HEK293 (cell line): ENCODE measurements at regions not wholly inside any gene's neighbourhood (a gene's known extent, or its start where the extent isn't known, plus 50 kb on each side); places are given as distances from the start of the nearest gene placed in this dataset.

ENCODE experiments used
- CTCF ChIA-PET: fragments of 350-600 bp; formaldehyde crosslinking; extraction: SDS; loops from one replicate; lab custom pipeline; 2021; ENCODE audit warnings: antibody characterized with exemption; lab: Yijun Ruan, JAX
- POLR2A ChIA-PET: fragments of 300-600 bp; formaldehyde crosslinking; extraction: SDS; loops from one replicate; lab custom pipeline; 2020; ENCODE audit warnings: antibody characterized with exemption, inconsistent platforms; lab: Yijun Ruan, JAX
- H3K27ac ChIP-seq: fragments of 200-500 bp; sonication (Bioruptor generic); 2 replicates; pipeline ENCODE4 v1.5.1; 2014; ENCODE audit warnings: low read depth, low read length, control low read depth, inconsistent platforms; ENCODE audit errors: extremely low read depth
- H3K36me3 ChIP-seq, 2 experiments: fragments of 200-500 bp in 1 of 2; sonication (Bioruptor generic) in 1 of 2; 1 replicate in 1 of 2; 2 replicates in 1 of 2; pipeline ENCODE4 v1.5.1; 2014 to 2017; ENCODE audit warnings: inconsistent platforms in 2 of 2, low read length in 2 of 2; ENCODE audit not compliant: control insufficient read depth in 2 of 2, insufficient read depth in 1 of 2
- H3K4me1 ChIP-seq: fragments of 200-500 bp; sonication (Bioruptor generic); 2 replicates; pipeline ENCODE4 v1.5.1; 2014; ENCODE audit warnings: mild to moderate bottlenecking, low read length, inconsistent platforms; ENCODE audit not compliant: control insufficient read depth, insufficient read depth
- H3K4me3 ChIP-seq: 2 replicates; pipeline ENCODE4 v1.5.1; 2011; ENCODE audit warnings: low read depth, mild to moderate bottlenecking, control low read depth, low read length, moderate library complexity
- H3K9me3 ChIP-seq: fragments of 200-500 bp; sonication (Bioruptor generic); 2 replicates; pipeline ENCODE4 v1.5.1; 2014; ENCODE audit warnings: low read depth, low read length, inconsistent platforms; ENCODE audit not compliant: control insufficient read depth, insufficient read depth
- BCL11A ChIP-seq: fragments of 450-650 bp; formaldehyde crosslinking; IDR thresholded peaks from 2 replicates; pipeline ENCODE4 v1.5.1; 2016; ENCODE audit warnings: low read depth, missing biosample characterization, missing genetic modification characterization
- GLIS1 ChIP-seq: fragments of 450-650 bp; formaldehyde crosslinking; IDR thresholded peaks from 2 replicates; pipeline ENCODE4 v1.5.1; 2016; ENCODE audit warnings: missing biosample characterization, missing genetic modification characterization
- HIC1 ChIP-seq: fragments of 450-650 bp; formaldehyde crosslinking; IDR thresholded peaks from 2 replicates; pipeline ENCODE4 v1.5.1; 2016; ENCODE audit warnings: missing biosample characterization, missing genetic modification characterization
- MYNN ChIP-seq: fragments of 450-650 bp; formaldehyde crosslinking; IDR thresholded peaks from 2 replicates; pipeline ENCODE4 v1.5.1; 2016; ENCODE audit warnings: missing biosample characterization, missing genetic modification characterization, borderline replicate concordance
- RBAK ChIP-seq: fragments of 450-650 bp; formaldehyde crosslinking; IDR thresholded peaks from 2 replicates; pipeline ENCODE4 v1.5.1; 2016; ENCODE audit warnings: missing biosample characterization, missing genetic modification characterization
- REPIN1 ChIP-seq: fragments of 450-650 bp; formaldehyde crosslinking; IDR thresholded peaks from 2 replicates; pipeline ENCODE4 v1.5.1; 2017; ENCODE audit warnings: missing biosample characterization, missing genetic modification characterization, low read depth
- SETDB1 ChIP-seq: IDR thresholded peaks from one replicate; pipeline ENCODE4 v1.6.1; 2017; ENCODE audit warnings: mild to moderate bottlenecking, low read length, moderate library complexity, mixed read lengths; ENCODE audit not compliant: insufficient read length
- TRIM28 ChIP-seq: IDR thresholded peaks from 2 replicates; pipeline ENCODE4 v1.6.1; 2011; ENCODE audit warnings: low read length, control low read depth, borderline replicate concordance
- WT1 ChIP-seq: fragments of 450-650 bp; formaldehyde crosslinking; IDR thresholded peaks from 2 replicates; pipeline ENCODE4 v1.5.1; 2016; ENCODE audit warnings: missing biosample characterization, missing genetic modification characterization
- ZEB2 ChIP-seq: fragments of 450-650 bp; formaldehyde crosslinking; IDR thresholded peaks from 2 replicates; pipeline ENCODE4 v1.5.1; 2016; ENCODE audit warnings: missing biosample characterization, missing genetic modification characterization
- ZNF16 ChIP-seq: fragments of 450-650 bp; formaldehyde crosslinking; IDR thresholded peaks from 2 replicates; pipeline ENCODE4 v1.5.1; 2016; ENCODE audit warnings: low read depth, missing biosample characterization, missing genetic modification characterization
- ZNF174 ChIP-seq: fragments of 450-650 bp; formaldehyde crosslinking; IDR thresholded peaks from 2 replicates; pipeline ENCODE4 v1.5.0; 2017; ENCODE audit warnings: missing biosample characterization, mild to moderate bottlenecking, missing genetic modification characterization
- ZNF184 ChIP-seq: fragments of 450-650 bp; IDR thresholded peaks from 2 replicates; pipeline ENCODE4 v1.5.1; 2018; ENCODE audit warnings: missing biosample characterization, mild to moderate bottlenecking, missing genetic modification characterization
- ZNF514 ChIP-seq: fragments of 450-650 bp; formaldehyde crosslinking; IDR thresholded peaks from 2 replicates; pipeline ENCODE4 v1.5.1; 2016; ENCODE audit warnings: missing biosample characterization, missing genetic modification characterization
- ZNF626 ChIP-seq: fragments of 450-650 bp; sonication (Bioruptor Pico); formaldehyde crosslinking; IDR thresholded peaks from 2 replicates; pipeline ENCODE4 v1.5.1; 2018; ENCODE audit warnings: missing biosample characterization, missing genetic modification characterization, inconsistent platforms
- ZNF645 ChIP-seq: fragments of 450-650 bp; formaldehyde crosslinking; IDR thresholded peaks from 2 replicates; pipeline ENCODE4; 2016; ENCODE audit warnings: missing biosample characterization, missing genetic modification characterization
- ZNF660 ChIP-seq: fragments of 450-650 bp; IDR thresholded peaks from 2 replicates; pipeline ENCODE4 v1.5.1; 2018; ENCODE audit warnings: missing biosample characterization, mild to moderate bottlenecking, missing genetic modification characterization
- ZNF791 ChIP-seq: fragments of 450-650 bp; formaldehyde crosslinking; IDR thresholded peaks from 2 replicates; pipeline ENCODE4 v1.5.1; 2016; ENCODE audit warnings: missing biosample characterization, missing genetic modification characterization
- ZNF843 ChIP-seq: fragments of 450-650 bp; formaldehyde crosslinking; IDR thresholded peaks from 2 replicates; pipeline ENCODE4 v1.5.1; 2016; ENCODE audit warnings: missing biosample characterization, missing genetic modification characterization
- TF ChIP-seq, protein P1 (sequence below): fragments of 450-650 bp; formaldehyde crosslinking; IDR thresholded peaks from 2 replicates; pipeline ENCODE4 v1.5.1; 2016; ENCODE audit warnings: missing biosample characterization, missing genetic modification characterization

DNA sequence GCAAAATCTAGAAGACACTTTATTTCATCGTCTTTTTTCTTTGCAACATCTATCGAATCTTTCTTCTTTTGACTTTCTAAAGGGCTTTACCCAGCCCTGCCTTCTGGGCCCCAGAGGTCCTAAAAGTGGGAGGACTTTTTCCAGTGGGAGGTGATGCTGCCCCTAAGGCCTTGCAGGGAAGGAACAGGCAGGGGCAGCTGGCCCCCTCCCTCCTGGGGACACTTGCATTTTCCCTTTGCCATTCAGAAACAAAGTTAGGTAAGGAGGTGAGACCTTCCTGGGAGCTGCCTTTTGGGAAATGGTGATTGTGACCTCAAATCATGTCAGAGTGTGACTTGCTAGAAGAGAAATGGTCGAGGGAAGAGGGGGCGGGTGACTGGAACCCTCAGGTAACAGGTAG, 132.7 kb downstream of the GLI2 start:
- no peaks in the 10 kb centered on the region for H3K4me1 ChIP-seq
- no peak overlapping the region for H3K27ac ChIP-seq
- H3K9me3 ChIP-seq = no peaks in the 10 kb centered on the region
- CTCF ChIA-PET = no interaction called here
- H3K36me3 ChIP-seq = no peaks in the 10 kb centered on the region
- no peak overlapping the region for H3K4me3 ChIP-seq
- TF ChIP-seq ZNF16 (tag by site-specific recombination) (no peak), ZNF645 (no peak)
- POLR2A ChIA-PET = no interaction called here

DNA sequence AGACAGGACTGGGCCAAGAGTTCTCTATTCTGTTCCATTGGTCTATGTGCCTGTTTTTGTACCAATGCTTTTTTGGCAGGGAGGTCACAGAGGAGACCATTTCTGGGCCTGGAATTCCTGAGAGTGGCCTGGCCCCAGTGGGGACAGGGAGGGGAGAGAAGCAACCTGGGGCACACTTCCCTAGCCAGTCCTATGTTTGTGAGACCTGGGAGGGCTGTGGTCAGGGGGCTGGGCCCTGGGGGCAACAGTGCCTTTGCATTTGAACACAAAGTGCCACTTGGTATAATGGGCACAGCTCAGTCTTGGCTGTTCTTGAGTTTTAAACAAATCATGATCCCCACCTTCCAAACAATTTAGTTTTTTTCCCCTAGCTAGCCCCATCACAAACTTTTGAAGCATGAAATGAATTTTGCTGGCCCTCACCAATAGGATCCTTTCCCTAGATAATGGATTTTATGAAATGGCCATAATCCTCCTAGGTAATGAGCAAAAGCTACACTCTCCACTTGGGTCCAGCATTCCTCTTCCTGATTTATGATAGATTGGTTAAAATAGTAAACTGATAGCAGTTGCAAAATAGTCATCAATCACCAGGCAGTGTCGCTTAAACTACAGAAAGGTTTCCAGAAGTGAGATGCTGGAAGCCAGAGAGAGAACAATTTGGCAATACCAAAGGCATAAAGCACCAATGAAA, 133.5 kb downstream of the GLI2 start:
- Histone ChIP-seq H3K4me3 (no peak overlapping the region), H3K36me3 (no peaks in the 10 kb centered on the region), H3K27ac (no peak overlapping the region), H3K9me3 (no peaks in the 10 kb centered on the region), H3K4me1 (no peaks in the 10 kb centered on the region)
- POLR2A ChIA-PET = no interaction called here
- CTCF ChIA-PET = interaction anchor here (0.6 kb wide), 1 partner anchor 117 kb away, joined by 4 read pairs; no protein-coding TSS in a partner anchor
- TF ChIP-seq ZNF626 (no peak), RBAK (no peak), ZNF174 (tag by site-specific recombination) (no peak), BCL11A (no peak), ZEB2 (tag by site-specific recombination) (no peak), TRIM28 (no peak), ZNF660 (tag by site-specific recombination) (no peak), ZNF184 (no peak), ZNF514 (tag by site-specific recombination) (no peak), GLIS1 (no peak), ZNF791 (tag by site-specific recombination) (no peak), MYNN (tag by site-specific recombination) (no peak), HIC1 (tag by site-specific recombination) (no peak), ZNF843 (tag by site-specific recombination) (no peak), SETDB1 (no peak), WT1 (no peak), REPIN1 (tag by site-specific recombination) (no peak)
- TF ChIP-seq, protein P1, sequence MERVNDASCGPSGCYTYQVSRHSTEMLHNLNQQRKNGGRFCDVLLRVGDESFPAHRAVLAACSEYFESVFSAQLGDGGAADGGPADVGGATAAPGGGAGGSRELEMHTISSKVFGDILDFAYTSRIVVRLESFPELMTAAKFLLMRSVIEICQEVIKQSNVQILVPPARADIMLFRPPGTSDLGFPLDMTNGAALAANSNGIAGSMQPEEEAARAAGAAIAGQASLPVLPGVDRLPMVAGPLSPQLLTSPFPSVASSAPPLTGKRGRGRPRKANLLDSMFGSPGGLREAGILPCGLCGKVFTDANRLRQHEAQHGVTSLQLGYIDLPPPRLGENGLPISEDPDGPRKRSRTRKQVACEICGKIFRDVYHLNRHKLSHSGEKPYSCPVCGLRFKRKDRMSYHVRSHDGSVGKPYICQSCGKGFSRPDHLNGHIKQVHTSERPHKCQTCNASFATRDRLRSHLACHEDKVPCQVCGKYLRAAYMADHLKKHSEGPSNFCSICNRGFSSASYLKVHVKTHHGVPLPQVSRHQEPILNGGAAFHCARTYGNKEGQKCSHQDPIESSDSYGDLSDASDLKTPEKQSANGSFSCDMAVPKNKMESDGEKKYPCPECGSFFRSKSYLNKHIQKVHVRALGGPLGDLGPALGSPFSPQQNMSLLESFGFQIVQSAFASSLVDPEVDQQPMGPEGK (tag by site-specific recombination) = no peak
